SK-N-SH treated with all-trans-retinoic acid at 6 μM for 48 hours (cell line): ENCODE measurements at regions not wholly inside any gene's neighbourhood (a gene's known extent, or its start where the extent isn't known, plus 50 kb on each side); places are given as distances from the start of the nearest gene placed in this dataset.

Experiments
- ARNTL ChIP-seq: fragments of 450-650 bp; formaldehyde crosslinking; IDR thresholded peaks from 2 replicates; pipeline ENCODE4 v1.5.0; 2020; ENCODE audit warnings: low read depth, mild to moderate bottlenecking, moderate library complexity, borderline replicate concordance
- BACH2 ChIP-seq: fragments of 250-450 bp; sonication (Bioruptor Pico); IDR thresholded peaks from 2 replicates; pipeline ENCODE4 v1.9.0; 2021; ENCODE audit warnings: mild to moderate bottlenecking, borderline replicate concordance
- GLIS3 ChIP-seq: fragments of 250-450 bp; sonication (Bioruptor Pico); IDR thresholded peaks from 2 replicates; pipeline ENCODE4 v1.5.0; 2020; ENCODE audit warnings: mild to moderate bottlenecking, moderate library complexity
- ISL1 ChIP-seq: fragments of 250-450 bp; sonication (Bioruptor Pico); IDR thresholded peaks from 2 replicates; pipeline ENCODE4 v2.1.2; 2022; ENCODE audit warnings: mild to moderate bottlenecking, moderate library complexity
- OSR1 ChIP-seq: fragments of 250-450 bp; sonication (Bioruptor Pico); IDR thresholded peaks from 2 replicates; pipeline ENCODE4 v1.8.0; 2022; ENCODE audit warnings: moderate library complexity, mild to moderate bottlenecking, inconsistent platforms
- PPARA ChIP-seq: fragments of 250-450 bp; sonication (Bioruptor Pico); IDR thresholded peaks from 2 replicates; pipeline ENCODE4 v1.5.0; 2020; ENCODE audit warnings: mild to moderate bottlenecking, borderline replicate concordance
- RARB ChIP-seq: fragments of 250-450 bp; sonication (Bioruptor Pico); IDR thresholded peaks from 2 replicates; pipeline ENCODE4 v1.8.0; 2021; ENCODE audit warnings: mild to moderate bottlenecking, moderate library complexity
- SNAI2 ChIP-seq: fragments of 250-450 bp; sonication (Bioruptor Pico); IDR thresholded peaks from 2 replicates; pipeline ENCODE4 v1.5.0; 2020; ENCODE audit warnings: mild to moderate bottlenecking, moderate library complexity
- ZFP3 ChIP-seq: fragments of 250-450 bp; sonication (Bioruptor Pico); IDR thresholded peaks from 2 replicates; pipeline ENCODE4 v1.5.0; 2020; ENCODE audit warnings: mild to moderate bottlenecking, moderate library complexity
- ZNF565 ChIP-seq: fragments of 450-650 bp; formaldehyde crosslinking; conservative IDR thresholded peaks from 2 replicates; pipeline ENCODE4 v1.5.0; 2020; ENCODE audit warnings: low read depth, mild to moderate bottlenecking, moderate library complexity
- TF ChIP-seq, protein P1 (sequence below): fragments of 250-450 bp; sonication (Bioruptor Pico); IDR thresholded peaks from 2 replicates; pipeline ENCODE4 v1.8.0; 2020; ENCODE audit warnings: mild to moderate bottlenecking, moderate library complexity, borderline replicate concordance
- TF ChIP-seq, protein P2 (sequence below): fragments of 250-450 bp; sonication (Bioruptor Pico); IDR thresholded peaks from 2 replicates; pipeline ENCODE4 v1.8.0; 2021; ENCODE audit warnings: low read depth, mild to moderate bottlenecking, moderate library complexity, borderline replicate concordance

DNA sequence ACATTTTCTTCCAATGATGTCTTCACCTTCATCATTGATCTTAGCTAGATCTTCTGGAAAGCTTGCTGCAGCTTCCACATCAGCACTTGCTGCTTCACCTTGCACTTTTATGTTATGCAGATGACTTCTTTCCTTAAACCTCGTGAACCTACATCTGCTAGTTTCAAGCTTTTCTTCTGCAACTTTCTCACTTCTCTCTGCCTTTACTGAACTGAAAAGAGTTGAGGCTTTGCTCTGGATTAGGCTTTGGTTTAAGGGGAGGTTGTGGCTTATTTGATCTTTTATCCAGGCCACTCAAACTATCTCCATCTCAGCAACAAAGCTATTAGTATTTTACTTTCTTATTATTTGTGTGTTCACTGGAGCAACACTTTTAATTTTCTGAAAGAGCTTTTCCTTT, 125.5 kb upstream of the POM121L12 start:
- TF ChIP-seq, protein P1, sequence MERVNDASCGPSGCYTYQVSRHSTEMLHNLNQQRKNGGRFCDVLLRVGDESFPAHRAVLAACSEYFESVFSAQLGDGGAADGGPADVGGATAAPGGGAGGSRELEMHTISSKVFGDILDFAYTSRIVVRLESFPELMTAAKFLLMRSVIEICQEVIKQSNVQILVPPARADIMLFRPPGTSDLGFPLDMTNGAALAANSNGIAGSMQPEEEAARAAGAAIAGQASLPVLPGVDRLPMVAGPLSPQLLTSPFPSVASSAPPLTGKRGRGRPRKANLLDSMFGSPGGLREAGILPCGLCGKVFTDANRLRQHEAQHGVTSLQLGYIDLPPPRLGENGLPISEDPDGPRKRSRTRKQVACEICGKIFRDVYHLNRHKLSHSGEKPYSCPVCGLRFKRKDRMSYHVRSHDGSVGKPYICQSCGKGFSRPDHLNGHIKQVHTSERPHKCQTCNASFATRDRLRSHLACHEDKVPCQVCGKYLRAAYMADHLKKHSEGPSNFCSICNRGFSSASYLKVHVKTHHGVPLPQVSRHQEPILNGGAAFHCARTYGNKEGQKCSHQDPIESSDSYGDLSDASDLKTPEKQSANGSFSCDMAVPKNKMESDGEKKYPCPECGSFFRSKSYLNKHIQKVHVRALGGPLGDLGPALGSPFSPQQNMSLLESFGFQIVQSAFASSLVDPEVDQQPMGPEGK (CRISPR knock-in tag), result no peak
- TF ChIP-seq, protein P2, sequence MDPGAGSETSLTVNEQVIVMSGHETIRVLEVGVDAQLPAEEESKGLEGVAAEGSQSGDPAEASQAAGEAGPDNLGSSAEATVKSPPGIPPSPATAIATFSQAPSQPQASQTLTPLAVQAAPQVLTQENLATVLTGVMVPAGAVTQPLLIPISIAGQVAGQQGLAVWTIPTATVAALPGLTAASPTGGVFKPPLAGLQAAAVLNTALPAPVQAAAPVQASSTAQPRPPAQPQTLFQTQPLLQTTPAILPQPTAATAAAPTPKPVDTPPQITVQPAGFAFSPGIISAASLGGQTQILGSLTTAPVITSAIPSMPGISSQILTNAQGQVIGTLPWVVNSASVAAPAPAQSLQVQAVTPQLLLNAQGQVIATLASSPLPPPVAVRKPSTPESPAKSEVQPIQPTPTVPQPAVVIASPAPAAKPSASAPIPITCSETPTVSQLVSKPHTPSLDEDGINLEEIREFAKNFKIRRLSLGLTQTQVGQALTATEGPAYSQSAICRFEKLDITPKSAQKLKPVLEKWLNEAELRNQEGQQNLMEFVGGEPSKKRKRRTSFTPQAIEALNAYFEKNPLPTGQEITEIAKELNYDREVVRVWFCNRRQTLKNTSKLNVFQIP (CRISPR knock-in tag), result no peak
- no peak for TF ChIP-seq ZNF565 (CRISPR knock-in tag)
- no peak for TF ChIP-seq OSR1 (CRISPR knock-in tag)
- no peak for TF ChIP-seq BACH2 (CRISPR knock-in tag)
- no peak for TF ChIP-seq RARB
- TF ChIP-seq GLIS3 (CRISPR knock-in tag), result no peak
- TF ChIP-seq ISL1, result no peak
- no peak for TF ChIP-seq ZFP3 (CRISPR knock-in tag)
- TF ChIP-seq ARNTL (CRISPR knock-in tag), result no peak
- no peak for TF ChIP-seq PPARA
- no peak for TF ChIP-seq SNAI2 (CRISPR knock-in tag)
